HL-60 (cell line): ENCODE measurements at regions not wholly inside any gene's neighbourhood (a gene's known extent, or its start where the extent isn't known, plus 50 kb on each side); places are given as distances from the start of the nearest gene placed in this dataset.

ENCODE experiments used
- POLR2AphosphoS5 ChIP-seq: IDR thresholded peaks from 2 replicates; pipeline ENCODE4 v1.6.1; 2012; ENCODE audit warnings: low read depth
- REST ChIP-seq: IDR thresholded peaks from 2 replicates; pipeline ENCODE4 v1.6.1; 2012; ENCODE audit warnings: low read depth; ENCODE audit not compliant: insufficient replicate concordance
- TF ChIP-seq, protein P1 (sequence below): IDR thresholded peaks from one replicate; pipeline ENCODE4 v1.5.1; 2011; ENCODE audit warnings: low read length, control low read depth, inconsistent platforms; ENCODE audit not compliant: insufficient read depth

DNA sequence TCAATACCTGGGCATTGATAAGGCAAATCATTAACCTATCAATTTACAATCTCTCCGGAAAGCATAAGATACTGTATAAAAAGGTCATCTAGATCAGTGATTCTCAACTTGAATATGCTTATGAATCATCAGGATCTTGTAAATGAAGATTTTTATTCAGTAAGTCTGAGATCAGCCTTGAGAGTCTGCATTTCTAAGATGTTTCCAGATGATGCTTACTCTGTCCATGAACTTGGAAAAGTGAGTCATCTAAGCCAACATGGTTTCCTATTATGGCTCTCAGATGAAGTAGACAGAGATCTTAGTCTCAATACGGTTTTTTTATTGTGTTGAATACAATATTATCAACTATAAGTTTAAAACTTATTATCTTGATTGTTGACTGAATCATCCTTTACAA is 226.4 kb upstream of the KIRREL3 start:
- TF ChIP-seq, protein P1, sequence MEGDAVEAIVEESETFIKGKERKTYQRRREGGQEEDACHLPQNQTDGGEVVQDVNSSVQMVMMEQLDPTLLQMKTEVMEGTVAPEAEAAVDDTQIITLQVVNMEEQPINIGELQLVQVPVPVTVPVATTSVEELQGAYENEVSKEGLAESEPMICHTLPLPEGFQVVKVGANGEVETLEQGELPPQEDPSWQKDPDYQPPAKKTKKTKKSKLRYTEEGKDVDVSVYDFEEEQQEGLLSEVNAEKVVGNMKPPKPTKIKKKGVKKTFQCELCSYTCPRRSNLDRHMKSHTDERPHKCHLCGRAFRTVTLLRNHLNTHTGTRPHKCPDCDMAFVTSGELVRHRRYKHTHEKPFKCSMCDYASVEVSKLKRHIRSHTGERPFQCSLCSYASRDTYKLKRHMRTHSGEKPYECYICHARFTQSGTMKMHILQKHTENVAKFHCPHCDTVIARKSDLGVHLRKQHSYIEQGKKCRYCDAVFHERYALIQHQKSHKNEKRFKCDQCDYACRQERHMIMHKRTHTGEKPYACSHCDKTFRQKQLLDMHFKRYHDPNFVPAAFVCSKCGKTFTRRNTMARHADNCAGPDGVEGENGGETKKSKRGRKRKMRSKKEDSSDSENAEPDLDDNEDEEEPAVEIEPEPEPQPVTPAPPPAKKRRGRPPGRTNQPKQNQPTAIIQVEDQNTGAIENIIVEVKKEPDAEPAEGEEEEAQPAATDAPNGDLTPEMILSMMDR: no peak
- TF ChIP-seq POLR2AphosphoS5 (no peak), REST (no peak)
